GM12864 (cell line): ENCODE measurements at regions not wholly inside any gene's neighbourhood (a gene's known extent, or its start where the extent isn't known, plus 50 kb on each side); places are given as distances from the start of the nearest gene placed in this dataset.

Experiments used
- DNase-seq: peaks from one replicate; pipeline ENCODE4 v3.0.0-alpha.2; 2011; ENCODE audit warnings: low read depth
- H3K4me3 ChIP-seq: 2 replicates; pipeline ENCODE4 v1.5.1; 2011; ENCODE audit warnings: mild to moderate bottlenecking, low read depth, low read length, control low read depth
- TF ChIP-seq, protein P1 (sequence below): IDR thresholded peaks from 2 replicates; pipeline ENCODE4 v1.5.1; 2011; ENCODE audit warnings: low read depth, mild to moderate bottlenecking, moderate library complexity, low read length, control low read depth, inconsistent platforms; ENCODE audit errors: missing control alignments

DNA sequence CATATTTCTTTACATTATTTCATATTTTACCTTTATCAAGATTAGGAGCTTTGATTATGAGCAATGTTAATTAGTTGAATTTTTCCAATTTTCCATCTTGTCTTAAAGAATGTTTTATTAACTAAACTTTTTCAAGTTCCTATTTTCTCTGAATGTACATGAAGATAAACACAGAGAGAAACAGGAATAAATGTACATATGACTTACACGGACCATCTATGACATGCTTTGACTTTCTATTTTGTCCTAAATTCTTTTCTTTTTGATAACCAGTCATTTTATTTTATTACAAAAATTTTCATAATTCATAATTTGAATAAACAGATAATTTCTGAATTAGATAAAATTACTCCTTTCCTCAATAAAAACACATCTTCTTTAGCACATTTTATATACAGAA lies 1038.8 kb upstream of the ARRDC3 start:
- DNase-seq: no peak
- no peak overlapping the region for H3K4me3 ChIP-seq
- TF ChIP-seq, protein P1, sequence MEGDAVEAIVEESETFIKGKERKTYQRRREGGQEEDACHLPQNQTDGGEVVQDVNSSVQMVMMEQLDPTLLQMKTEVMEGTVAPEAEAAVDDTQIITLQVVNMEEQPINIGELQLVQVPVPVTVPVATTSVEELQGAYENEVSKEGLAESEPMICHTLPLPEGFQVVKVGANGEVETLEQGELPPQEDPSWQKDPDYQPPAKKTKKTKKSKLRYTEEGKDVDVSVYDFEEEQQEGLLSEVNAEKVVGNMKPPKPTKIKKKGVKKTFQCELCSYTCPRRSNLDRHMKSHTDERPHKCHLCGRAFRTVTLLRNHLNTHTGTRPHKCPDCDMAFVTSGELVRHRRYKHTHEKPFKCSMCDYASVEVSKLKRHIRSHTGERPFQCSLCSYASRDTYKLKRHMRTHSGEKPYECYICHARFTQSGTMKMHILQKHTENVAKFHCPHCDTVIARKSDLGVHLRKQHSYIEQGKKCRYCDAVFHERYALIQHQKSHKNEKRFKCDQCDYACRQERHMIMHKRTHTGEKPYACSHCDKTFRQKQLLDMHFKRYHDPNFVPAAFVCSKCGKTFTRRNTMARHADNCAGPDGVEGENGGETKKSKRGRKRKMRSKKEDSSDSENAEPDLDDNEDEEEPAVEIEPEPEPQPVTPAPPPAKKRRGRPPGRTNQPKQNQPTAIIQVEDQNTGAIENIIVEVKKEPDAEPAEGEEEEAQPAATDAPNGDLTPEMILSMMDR: no peak

- TF ChIP-seq, protein P1: no peak
Observed at GRCh38 chr5:92421196-92421595, 1038.1 kb upstream of the ARRDC3 start.

DNA sequence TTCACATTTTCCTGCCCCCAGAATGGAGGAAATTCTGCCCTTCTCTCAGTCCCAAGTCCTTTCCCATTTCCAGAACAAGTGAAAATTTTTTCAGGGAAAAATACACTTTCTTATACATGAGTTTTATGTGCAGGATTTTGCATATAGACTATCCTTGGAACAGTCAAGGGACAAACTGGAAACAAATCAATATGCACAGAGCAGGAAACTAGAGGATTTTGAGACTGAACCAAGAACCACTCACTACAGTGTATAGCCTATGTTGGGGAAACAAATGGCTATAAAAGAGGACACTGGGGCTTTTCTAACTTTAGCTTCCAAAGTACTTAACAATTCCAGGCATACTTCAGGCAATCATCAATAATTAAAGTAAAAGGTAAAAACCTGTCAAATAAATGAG lies 1036.1 kb upstream of the ARRDC3 start:
- TF ChIP-seq, protein P1: no peak
- DNase-seq: no peak
- H3K4me3 ChIP-seq: no peak overlapping the region

More at GRCh38 chr5:92421196-92421595, 1038.1 kb upstream of the ARRDC3 start:
- no peak overlapping the region for H3K4me3 ChIP-seq
- DNase-seq: no peak

DNA sequence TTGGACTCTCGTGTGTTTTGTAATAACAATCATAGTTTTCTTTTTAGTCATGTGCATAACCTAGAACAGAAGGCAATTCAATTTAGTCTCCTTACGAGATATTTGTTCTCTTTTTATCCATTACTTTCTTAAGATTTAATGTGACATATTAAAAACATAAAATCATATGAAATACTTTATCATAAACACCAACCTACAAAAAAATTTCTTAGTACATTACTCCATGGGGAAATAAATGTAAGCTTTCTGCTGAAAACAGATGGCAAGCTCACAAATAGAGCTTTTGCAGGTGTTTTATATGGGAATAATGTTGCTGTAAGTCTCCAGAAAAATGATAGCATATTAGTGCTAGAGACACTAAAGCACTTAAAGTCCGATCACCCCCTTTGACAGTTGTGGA lies 1035.2 kb upstream of the ARRDC3 start:
- DNase-seq: no peak
- no peak overlapping the region for H3K4me3 ChIP-seq
- TF ChIP-seq, protein P1: no peak

DNA sequence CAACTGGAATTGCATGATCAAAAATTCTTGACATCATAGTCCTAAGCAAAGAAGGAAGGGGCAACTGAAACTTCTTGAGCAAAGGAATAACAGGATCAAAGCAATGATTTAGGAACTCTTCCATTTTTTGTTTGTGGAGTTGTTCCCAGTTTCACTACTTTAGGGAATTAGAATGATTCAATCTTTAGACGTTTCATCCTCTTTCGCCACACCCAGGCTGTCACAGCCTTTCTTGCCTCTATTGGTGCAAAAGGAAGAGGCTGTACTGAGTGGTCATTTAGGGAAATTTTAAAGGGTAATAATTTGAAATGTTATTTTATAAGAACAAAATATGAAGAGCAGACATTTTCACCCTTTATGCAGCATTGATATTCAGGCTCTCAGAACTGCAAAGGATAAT lies 1026.0 kb upstream of the ARRDC3 start:
- no peak for DNase-seq
- TF ChIP-seq, protein P1: no peak
- no peak overlapping the region for H3K4me3 ChIP-seq

DNA sequence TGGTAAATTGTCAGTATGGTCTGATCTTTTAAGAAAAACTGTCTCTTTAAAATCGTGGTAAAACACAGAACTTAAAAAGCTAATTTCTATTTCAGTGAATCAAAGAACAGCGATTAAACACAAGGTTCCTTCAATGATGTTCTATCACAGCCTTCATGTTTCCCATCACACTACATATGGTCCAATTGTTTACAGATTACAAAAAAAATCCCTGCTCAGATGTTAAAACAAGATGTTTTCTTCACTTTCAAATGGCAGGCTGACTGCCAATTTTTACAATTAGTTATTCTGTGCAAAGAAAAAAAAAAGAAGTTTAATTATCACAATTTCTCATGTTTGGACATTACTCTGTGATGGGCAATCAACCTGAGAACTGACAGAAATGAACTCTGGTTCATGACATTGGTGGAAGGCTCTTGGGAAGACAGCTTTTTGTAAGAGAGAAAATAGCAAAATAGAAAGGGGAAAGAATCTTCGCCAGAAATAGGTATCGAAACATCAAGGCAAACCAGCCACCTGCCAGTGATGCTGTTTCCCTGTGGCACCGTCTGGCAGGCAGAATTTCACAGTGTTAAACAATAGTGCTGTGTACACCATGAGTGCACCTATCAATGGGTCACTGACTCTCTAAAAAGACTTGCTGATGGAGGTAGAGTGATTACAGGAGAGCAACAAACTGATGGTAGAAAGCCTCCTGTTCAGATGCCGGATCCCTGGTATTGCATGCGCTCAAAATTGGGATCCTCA lies 1020.0 kb upstream of the ARRDC3 start:
- no peak overlapping the region for H3K4me3 ChIP-seq
- TF ChIP-seq, protein P1: no peak

GRCh38 chr5:92402045-92402444 lies 1018.9 kb upstream of the ARRDC3 start:
- no peak overlapping the region for H3K4me3 ChIP-seq
- TF ChIP-seq, protein P1: no peak
- DNase-seq: no peak

More for the DNA sequence above, 1020.0 kb upstream of the ARRDC3 start:
- DNase-seq: no peak
